Stomach (tissue), 8 donors: ENCODE measurements at regions not wholly inside any gene's neighbourhood (a gene's known extent, or its start where the extent isn't known, plus 50 kb on each side); places are given as distances from the start of the nearest gene placed in this dataset.

ENCODE experiments used
- DNase-seq, 2 donors: peaks; one replicate each; pipeline versions ENCODE4 v3.0.0 to v3.0.0-alpha.2; 2013 to 2019
- H3K27ac ChIP-seq, 5 donors: fragments of 200-600 bp in 4 of 5; sonication (generic) in 4 of 5; one replicate each; pipeline ENCODE4 v1.5.1; 2013 to 2019; ENCODE audit warnings: mild to moderate bottlenecking in 1 of 5, moderate library complexity in 1 of 5
- H3K27me3 ChIP-seq, 3 donors: fragments of 200-600 bp; sonication (generic); one replicate each; pipeline ENCODE4 v1.5.1; 2017 to 2019; ENCODE audit warnings: mixed run types in 1 of 3
- H3K36me3 ChIP-seq, 4 donors: fragments of 200-600 bp; sonication (generic); 1 replicate in 3 of 4; 2 replicates in 1 of 4; pipeline ENCODE4 v1.5.1; 2016 to 2019
- H3K4me1 ChIP-seq, 4 donors: fragments of 200-600 bp; sonication (generic); one replicate each; pipeline ENCODE4 v1.5.1; 2016 to 2019
- H3K4me3 ChIP-seq, 4 donors: fragments of 200-600 bp; sonication (generic) in 3 of 4; one replicate each; pipeline ENCODE4 v1.5.1; 2016 to 2019; ENCODE audit warnings: mild to moderate bottlenecking in 1 of 4
- H3K9me3 ChIP-seq, 4 donors: fragments of 200-600 bp; sonication (generic); one replicate each; pipeline ENCODE4 v1.5.1; 2016 to 2019
- CTCF ChIP-seq, 7 experiments: fragments of 450-650 bp in 4 of 7; fragments of 200-600 bp in 3 of 7; sonication (generic) in 3 of 7; IDR thresholded peaks; one replicate each; pipeline ENCODE4 v1.5.1; 2016 to 2019; ENCODE audit warnings: antibody characterized with exemption in 7 of 7, control low read depth in 2 of 7, mild to moderate bottlenecking in 1 of 7
- EP300 ChIP-seq: sonication (generic); formaldehyde crosslinking; IDR thresholded peaks from one replicate; pipeline ENCODE4 v1.6.1; 2017; ENCODE audit warnings: antibody characterized with exemption
- POLR2A ChIP-seq, 4 donors: fragments of 450-650 bp; IDR thresholded peaks; one replicate each; pipeline ENCODE4 v1.6.1; 2016; ENCODE audit warnings: antibody characterized with exemption in 4 of 4, control low read depth in 2 of 4, mild to moderate bottlenecking in 1 of 4, moderate library complexity in 1 of 4
- POLR2AphosphoS5 ChIP-seq, 3 donors: sonication (generic); formaldehyde crosslinking; IDR thresholded peaks; one replicate each; pipeline ENCODE4 v1.6.1; 2016; ENCODE audit warnings: antibody characterized with exemption in 3 of 3
- WGBS, 5 donors: extraction: QIAGEN DNeasy Blood & Tissue Kit in 3 of 5; methylation state at CpG; one replicate each; pipeline versions ENCODE4 v1.1.5 to v1.1.7; 2013 to 2018; 5-methylcytosine and 5-hydroxymethylcytosine counted together
- intact Hi-C: fragments of 100-400 bp; cut with DNase I; formaldehyde crosslinking; loops from one replicate; pipeline ENCODE4 v1.15.1; 2023; ENCODE audit warnings: low total_unique reads
- donor health status: healthy with polysubstance abuse.
- donor health status: Bipolar disorder and iron deficiency.
- donor health status: healthy.

DNA sequence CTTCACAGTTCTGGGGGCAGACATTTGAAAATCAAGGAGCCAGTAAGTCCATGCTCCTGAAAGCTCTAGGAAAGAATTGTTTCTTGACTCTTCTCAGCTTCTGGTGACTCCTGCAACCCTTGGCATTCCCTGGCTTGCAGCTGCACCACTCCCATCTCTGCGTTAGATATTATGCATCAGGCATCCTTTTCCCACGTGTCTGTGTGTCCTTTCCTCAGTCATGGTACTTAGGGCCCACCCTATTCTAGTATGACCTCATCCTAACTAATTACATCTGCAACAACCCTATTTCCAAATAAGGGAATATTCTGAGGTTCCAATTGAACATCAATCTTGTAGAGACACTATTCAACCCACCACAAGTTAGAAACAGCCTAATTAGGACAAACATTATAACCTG is 931.7 kb upstream of the CHAC2 start:
- Histone ChIP-seq H3K4me1 (no peaks in the 10 kb centered on the region), H3K27me3 (no peaks in the 10 kb centered on the region), H3K9me3 (no peaks in the 10 kb centered on the region), H3K27ac (no peak overlapping the region), H3K36me3 (no peaks in the 10 kb centered on the region), H3K4me3 (no peak overlapping the region)
- DNase-seq, result no peak
- 63 to 83% (median 78%) methylated on average over 2 of the region's 2 CpGs for WGBS, 5 donors
- TF ChIP-seq POLR2A (IDR thresholded peaks at IDR 0.05) (no peak), CTCF (IDR thresholded peaks at IDR 0.05) (no peak), EP300 (no peak), POLR2AphosphoS5 (IDR thresholded peaks at IDR 0.05) (no peak)
- intact Hi-C loops, result no loop called here

DNA sequence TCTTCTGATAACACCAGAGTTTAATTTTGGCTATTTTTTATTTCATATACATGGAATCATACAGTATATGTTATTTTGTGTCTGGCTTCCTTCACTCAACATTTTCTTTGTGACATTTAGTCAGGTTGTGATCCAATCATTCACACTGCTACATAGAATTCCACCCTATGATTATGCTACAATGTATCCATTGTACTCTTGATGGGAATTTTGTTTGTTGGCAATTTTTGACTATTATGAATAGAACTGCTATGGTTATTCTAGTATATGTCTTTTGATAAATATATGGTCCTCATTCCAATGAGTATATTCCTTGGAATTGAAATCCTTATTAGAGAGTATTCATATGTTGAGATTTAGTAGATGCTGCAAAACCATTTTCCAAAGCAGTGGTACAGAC is 936.4 kb upstream of the CHAC2 start:
- H3K9me3 ChIP-seq, result no peaks in the 10 kb centered on the region
- no peak for DNase-seq
- H3K4me1 ChIP-seq, result no peaks in the 10 kb centered on the region
- H3K27me3 ChIP-seq, result no peaks in the 10 kb centered on the region
- H3K4me3 ChIP-seq, result no peak overlapping the region
- no peak for TF ChIP-seq EP300
- no peak for TF ChIP-seq POLR2AphosphoS5 (IDR thresholded peaks at IDR 0.05)
- TF ChIP-seq POLR2A (IDR thresholded peaks at IDR 0.05), result no peak
- no peak for TF ChIP-seq CTCF (IDR thresholded peaks at IDR 0.05)
- intact Hi-C loops, result no loop called here
- no peak overlapping the region for H3K27ac ChIP-seq
- H3K36me3 ChIP-seq, result no peaks in the 10 kb centered on the region

GRCh38 chr2:52828112-52828511 is 939.5 kb upstream of the CHAC2 start:
- H3K4me3 ChIP-seq, result no peak overlapping the region
- DNase-seq, result no peak
- no peak for TF ChIP-seq EP300
- TF ChIP-seq POLR2A (IDR thresholded peaks at IDR 0.05), result no peak
- no peak for TF ChIP-seq POLR2AphosphoS5 (IDR thresholded peaks at IDR 0.05)
- no peak for TF ChIP-seq CTCF (IDR thresholded peaks at IDR 0.05)
- no peaks in the 10 kb centered on the region for H3K9me3 ChIP-seq
- H3K4me1 ChIP-seq, result no peaks in the 10 kb centered on the region
- H3K27ac ChIP-seq, result no peak overlapping the region
- WGBS, 5 donors, result 85 to 100% (median 95%) methylated on average over 1 of the region's 1 CpG
- H3K27me3 ChIP-seq, result no peaks in the 10 kb centered on the region
- no peaks in the 10 kb centered on the region for H3K36me3 ChIP-seq
- intact Hi-C loops, result no loop called here

GRCh38 chr2:52821631-52822030 is 946.0 kb upstream of the CHAC2 start:
- H3K36me3 ChIP-seq, result no peaks in the 10 kb centered on the region
- TF ChIP-seq POLR2A (IDR thresholded peaks at IDR 0.05) (no peak), CTCF (IDR thresholded peaks at IDR 0.05) (peak in 4 of 7 experiments; percentile 16 to 39 (median 20))
- intact Hi-C loops, result no loop called here
- H3K27ac ChIP-seq, result no peak overlapping the region
- H3K4me1 ChIP-seq, result no peaks in the 10 kb centered on the region
- DNase-seq, result peak; percentile 35 to 37
- H3K9me3 ChIP-seq, result no peaks in the 10 kb centered on the region
- no peaks in the 10 kb centered on the region for H3K27me3 ChIP-seq
- H3K4me3 ChIP-seq, result no peak overlapping the region

GRCh38 chr2:52818958-52819357 is 948.6 kb upstream of the CHAC2 start:
- intact Hi-C loops, result no loop called here
- Histone ChIP-seq H3K9me3 (no peaks in the 10 kb centered on the region), H3K27ac (no peak overlapping the region), H3K27me3 (no peaks in the 10 kb centered on the region), H3K36me3 (no peaks in the 10 kb centered on the region), H3K4me1 (no peaks in the 10 kb centered on the region), H3K4me3 (no peak overlapping the region)
- DNase-seq, result no peak
- no peak for TF ChIP-seq POLR2AphosphoS5 (IDR thresholded peaks at IDR 0.05)
- TF ChIP-seq POLR2A (IDR thresholded peaks at IDR 0.05), result no peak
